ENCODE measurements at regions not wholly inside any gene's neighbourhood (a gene's known extent, or its start where the extent isn't known, plus 50 kb on each side); places are given as distances from the start of the nearest gene placed in this dataset.
A peak's percentile ranks its signal among the peaks of the same experiment; 100 is the strongest.
"Not testable (repeated sequence)": the region's sequence is repeated elsewhere in the genome, so short reads cannot be mapped to it uniquely, and the experiment has no call there.

DNA sequence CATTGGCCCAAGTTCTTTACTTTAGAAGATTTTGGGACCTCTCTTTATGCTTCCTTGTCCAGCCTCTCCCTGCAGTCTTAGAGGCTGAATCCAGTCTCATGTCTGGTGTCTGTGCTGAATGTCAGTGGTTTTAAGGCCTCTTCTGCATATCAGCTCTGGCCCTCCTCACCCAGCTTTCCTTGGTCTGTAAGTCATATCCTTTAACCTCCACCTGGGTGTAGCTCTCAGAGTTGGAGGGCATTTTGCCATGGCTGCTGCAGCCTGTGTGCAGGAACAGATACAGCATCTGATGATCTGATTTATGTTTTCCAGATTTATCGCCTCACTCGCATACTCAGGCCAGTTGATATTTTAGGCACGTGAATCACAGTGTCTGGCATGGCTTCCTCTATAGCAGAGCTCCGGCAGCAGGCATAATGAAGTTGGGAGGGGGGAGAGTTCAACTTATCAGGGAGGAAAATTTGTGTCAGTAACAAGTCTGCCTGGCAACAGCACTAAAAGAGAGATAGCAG lies 335.0 kb downstream of the PCNX1 start:
- FAIRE-seq: no peak

DNA sequence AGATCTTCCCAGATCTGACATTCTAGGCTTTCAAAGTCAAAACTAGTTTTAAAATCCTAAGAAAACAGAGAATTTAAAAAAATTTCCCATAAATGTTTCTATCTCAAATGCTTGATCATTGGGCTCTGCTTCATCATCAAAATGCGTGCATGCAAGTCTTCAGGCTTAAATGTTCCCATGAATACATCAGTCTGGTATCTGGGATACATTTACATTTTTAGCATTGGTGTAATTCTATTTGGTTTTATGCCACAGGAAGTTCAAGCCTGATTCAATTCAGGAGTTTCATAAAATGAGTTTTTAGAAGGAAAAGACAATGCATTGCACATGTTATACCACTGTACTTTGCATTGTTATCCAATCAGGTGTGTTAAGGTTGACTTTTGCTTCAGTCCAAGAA lies 336.4 kb downstream of the PCNX1 start:
- no peak for FAIRE-seq

DNA sequence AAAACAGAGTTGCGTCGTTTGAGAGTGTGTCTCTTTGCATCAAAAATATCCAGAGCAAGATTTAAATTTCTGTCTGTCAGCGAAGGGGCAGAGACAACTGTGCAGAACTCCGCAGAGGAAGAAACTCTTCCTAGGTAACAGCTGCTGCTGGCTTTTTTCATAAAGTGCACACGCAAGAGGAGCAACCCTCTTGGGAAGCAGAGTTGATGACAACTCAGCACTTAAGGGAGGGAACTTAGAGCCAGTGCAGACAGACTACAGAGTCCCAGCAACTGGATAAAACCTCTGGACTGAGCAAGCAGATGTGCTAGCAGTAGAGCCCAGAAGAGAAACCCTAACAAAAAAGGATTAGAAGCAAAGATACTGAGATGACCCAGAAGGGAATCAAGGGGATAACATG lies 337.1 kb downstream of the PCNX1 start:
- no peak for FAIRE-seq

DNA sequence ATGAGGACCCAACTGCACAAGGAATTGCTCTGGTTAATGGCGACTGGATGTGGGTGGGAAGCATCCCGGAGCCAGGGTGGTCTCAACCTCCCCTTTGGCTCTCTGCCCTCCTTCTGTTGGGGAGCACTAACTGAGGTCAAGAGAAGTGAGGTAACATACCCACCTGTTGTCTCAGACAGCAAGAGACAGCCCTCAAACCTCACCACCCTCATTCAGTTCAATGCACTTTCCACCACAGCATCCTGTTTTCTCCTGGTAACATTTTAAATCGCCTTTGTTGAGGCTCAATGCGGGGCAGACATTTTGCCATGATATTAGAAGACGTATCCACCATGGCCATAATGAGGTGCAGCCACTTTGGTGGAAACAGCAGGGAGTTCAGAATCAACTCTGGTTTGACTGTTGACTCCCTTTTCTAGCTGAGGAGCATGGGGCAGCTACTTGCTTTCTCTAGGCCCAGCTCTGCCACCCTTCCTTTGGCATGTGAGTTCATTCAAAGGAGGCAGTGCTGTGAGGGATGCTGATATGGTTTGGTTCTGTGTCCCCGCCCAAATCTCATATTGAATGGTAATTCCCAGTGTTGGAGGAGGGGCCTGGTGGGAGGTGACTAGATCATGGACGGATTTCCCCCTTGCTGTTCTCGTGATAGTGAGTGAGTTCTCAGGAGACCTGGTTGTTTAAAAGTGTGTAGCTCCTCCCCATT lies 338.6 kb downstream of the PCNX1 start:
- no peak for FAIRE-seq

DNA sequence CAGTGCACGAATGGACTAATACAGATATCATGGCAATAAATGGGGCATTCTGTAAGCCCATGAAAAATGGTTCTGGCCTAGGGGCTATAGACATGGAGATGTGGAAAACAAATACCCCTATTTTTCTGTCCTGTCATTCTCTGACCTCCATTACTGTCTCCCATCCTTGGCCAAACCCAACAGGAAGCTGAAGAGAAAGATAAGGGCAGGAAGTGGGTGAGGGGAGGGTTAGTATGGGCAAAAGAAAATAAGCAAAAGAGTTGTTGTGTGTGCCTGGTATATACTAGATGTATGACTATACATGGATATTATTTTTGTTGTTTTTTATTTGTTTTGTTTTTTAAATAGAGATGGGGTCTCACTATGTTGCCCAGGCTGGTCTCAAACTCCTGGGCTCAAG lies 339.3 kb downstream of the PCNX1 start:
- FAIRE-seq: no peak

DNA sequence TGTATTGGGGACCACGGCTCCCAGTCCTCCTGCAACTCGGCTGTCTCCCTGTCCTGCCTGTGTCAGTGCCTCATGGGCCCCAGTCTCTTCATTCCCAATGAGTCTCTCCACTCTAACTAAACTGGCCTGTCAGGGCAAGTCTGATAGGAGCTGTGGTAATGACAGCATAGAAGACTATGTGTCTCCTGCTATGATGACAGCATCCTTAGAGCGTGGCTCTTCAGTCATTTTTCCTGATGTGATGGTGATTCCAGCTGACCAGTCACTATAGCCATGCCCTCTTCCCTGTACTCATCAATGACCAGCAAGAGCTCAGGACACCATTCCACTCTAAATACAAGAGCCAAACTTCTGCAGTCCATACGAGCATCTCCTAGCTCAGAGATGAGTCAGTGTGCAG lies 339.8 kb downstream of the PCNX1 start:
- no peak for FAIRE-seq

DNA sequence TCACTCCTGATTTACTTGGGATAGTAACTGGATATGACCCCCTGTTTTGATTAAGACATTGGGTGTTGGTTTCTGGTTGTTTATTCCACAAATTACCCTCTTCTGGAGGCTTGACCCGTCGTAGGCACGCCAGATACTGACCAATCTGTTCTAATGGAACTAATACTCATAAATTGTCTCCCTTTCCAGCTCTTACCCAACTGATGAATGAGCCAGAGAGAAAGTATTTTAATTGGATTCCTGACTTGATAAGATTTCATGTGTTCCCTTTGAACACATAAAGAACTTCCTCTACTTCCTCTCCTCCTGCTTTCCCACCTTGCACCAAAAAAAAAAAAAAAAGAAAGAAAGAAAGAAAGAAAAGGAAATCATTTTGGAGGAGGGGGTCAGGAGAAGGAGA lies 340.9 kb downstream of the PCNX1 start:
- no peak for FAIRE-seq

DNA sequence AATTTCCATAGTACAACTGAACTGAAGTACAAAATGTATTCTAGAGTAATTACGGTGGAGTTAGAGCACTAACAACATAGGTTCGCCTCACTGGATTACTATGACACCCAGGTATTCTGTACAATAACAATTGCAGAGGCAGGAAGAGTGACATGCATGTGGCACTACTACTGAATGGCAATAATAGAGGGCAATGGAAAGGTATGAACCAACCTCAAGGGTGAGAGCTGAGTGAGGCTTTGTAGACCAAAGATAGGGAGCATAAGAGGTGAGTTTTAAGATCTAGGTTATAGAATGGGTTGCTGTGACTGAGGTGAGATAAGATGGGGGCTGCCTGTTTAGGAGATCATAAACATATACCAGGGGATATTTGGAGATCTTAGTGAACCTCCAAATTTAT lies 343.1 kb downstream of the PCNX1 start:
- no peak for FAIRE-seq

DNA sequence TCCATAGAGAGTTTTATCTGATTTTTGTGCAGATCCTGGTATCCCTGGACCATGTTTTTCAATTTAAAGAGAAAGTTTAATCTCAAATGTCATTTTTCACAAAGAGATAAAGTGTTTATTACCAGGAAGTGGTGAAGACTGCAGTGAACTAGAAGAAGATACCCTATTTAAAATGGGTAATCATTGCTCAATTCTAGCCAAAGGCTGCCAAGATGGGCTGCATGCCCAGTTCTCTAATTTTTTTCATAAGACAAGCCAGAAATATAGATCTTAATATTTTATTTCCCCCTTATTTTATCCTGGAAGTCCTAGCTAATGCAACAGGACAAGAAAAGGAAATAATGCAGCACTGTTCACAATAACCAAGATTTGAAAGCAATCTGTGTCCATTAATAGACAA lies 343.5 kb downstream of the PCNX1 start:
- no peak for FAIRE-seq

DNA sequence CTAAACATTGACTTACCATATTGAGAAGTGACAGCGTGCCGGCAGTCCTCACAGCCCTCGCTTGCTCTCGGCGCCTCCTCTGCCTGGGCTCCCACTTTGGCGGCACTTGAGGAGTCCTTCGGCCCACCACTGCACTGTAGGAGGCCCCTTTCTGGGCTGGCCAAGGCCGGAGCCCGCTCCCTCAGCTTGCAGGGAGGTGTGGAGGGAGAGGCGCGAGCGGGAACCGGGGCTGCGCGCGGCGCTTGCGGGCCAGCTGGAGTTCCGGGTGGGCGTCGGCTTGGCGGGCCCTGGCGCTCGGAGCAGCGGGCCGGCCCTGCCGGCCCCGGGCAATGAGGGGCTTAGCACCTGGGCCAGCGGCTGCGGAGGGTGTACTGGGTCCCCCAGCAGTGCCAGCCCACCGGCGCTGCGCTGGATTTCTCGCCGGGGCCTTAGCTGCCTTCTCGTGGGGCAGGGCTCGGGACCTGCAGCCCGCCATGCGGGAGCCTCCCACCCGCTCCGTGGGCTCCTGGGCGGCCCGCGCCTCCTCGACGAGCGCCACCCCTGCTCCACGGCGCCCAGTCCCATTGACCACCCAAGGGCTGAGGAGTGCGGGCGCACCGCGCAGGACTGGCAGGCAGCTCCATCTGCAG lies 346.9 kb downstream of the PCNX1 start:
- FAIRE-seq: not testable (repeated sequence)

DNA sequence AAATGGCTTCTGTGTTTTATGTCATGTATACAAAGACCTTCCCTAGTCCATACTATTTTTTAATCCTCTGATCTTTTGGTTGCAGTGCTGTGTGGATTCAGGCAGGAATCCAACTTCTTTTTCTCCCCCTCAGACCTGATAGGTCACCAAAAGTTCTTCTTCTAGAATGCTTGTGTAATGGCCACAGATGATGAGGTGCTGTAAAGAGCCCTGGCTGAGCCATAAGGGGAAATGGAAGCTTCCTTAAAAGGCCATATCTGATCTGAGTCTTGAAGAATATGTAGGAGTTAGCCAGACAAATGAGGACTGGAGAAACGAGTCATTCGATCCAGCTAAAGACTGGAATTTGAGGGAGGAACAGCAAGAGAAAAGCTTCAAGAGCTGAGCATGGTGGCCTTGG lies 353.9 kb downstream of the PCNX1 start:
- no peak for FAIRE-seq

DNA sequence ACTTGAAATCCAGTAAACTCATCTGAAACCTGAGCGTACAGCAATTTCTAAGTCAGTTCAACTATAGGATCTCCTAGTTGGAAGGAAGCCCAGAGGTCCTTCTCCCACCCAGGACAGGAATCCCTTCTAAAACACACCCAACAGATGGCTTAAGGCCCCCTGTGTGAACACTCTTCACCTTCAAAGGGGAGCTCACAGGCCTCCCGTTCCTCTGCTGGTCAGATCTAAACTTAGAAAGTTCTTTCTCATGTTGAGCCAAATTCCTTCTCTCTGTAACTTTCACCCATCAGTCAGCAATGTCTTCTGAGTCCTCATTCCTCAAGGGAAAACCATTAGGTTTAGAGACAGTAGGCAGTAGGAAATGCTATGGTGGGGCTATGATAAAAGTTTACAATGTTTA lies 355.2 kb downstream of the PCNX1 start:
- no peak for FAIRE-seq

DNA sequence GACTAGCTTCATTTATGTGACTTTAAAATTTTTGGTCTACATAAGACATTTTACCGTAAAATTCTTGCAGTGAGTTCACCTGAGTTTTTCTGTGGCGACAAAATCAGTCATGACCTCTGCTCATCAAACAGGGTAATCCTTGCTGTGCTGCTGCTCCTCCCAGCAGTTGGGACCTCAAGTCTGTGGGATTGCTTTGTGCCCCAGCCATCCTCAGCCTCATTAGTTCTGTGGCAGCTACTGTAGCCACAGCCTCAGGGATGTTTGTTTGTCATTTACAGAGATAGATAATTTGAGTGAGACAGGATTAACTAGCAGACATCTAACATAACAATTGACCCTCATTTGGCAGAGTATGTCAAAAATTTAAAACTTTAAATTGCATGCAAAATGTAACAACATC lies 357.0 kb downstream of the PCNX1 start:
- FAIRE-seq: no peak

DNA sequence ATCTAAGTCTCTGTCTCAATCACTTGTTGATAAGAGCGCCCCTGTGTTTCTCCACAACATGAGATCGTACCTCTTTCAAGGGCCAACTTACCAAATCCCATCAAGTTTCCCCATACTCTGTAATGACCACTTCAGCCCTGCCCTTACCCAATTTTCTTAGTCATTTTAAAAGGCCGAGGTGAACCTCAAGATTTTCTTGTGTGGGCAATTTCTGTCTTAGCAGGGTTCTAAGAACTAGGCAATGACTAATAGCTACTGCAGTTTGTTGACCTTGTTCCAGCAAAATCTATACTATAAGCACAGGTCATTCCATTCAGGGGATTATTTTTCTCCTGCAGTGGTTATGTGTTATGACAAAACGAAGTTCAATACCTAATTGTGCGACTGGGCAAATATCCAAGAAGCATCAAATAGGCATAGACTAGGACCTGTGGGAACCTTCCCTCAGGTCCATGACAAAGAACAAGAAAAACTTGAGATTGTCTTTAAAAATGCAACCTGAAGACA lies 359.8 kb downstream of the PCNX1 start:
- no peak for FAIRE-seq

DNA sequence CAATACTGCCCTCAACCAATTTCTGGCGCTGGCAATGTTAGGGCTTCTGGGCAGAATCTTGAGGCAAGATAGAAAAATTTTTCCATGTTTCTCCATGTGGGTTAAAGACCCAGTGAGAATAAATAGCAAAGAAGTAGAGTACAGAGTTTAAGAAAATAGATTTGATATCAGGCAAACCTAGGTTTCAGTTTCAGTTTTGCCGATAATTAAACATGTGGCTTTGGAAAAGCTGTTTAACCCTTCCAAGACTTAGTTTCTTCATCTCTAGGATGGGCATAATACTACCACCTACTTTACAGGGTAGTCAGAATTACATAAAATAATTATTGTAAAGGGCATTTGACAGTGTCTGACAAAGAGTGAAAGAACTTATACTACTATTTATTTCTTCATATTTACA lies 360.4 kb downstream of the PCNX1 start:
- no peak for FAIRE-seq

DNA sequence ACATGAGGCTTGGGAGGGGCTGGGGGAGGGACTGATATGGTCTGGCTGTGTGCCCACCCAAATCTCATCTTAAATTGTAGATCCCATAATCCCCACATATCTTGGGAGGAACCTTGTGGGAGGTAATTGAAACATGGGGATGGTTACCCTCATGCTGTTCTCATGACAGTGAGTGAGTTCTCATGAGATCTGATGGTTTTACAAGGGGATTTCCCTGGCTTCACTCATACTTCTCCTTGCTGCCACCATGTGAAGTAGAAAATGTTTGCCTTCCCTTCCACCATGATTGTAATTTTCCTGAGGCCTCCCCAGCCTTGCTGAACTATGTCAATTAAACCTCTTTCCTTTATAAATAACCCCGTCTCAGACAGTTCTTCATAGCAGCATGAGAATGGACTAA lies 362.9 kb downstream of the PCNX1 start:
- no peak for FAIRE-seq

DNA sequence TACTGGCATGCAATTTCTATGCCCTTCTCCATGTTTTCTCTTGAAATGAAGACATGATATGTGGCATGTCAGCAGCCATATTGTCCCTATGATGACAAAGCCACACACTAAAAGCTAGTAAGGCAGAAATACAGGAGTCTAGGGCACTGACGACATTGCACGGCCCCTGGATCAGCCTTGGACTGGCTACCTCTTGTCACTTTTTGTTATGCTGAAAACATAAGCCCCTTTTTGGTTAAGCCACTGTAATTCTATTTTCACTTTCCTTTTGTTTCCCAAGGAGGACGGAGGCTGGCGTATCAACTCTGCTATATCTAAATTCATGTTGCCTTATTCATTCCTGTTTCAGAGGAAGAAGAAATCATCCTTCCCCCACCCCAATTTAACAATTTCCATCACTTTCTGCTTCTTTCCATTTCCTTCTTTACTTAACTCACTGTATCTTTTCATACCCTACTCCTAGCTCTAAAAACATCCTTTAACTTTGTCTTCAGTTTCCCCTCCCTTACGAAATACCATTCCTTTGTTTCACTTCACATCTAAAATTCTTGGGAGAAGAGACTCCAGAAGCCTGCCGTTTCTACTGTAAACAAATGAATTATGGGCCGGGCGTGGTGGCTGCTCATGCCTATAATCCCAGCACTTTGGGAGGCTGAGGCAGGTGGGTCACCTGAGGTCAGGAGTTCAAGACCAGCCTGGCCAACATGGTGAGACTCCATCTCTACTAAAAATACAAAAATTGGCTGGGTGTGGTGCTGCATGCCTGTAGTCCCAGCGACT lies 364.1 kb downstream of the PCNX1 start:
- FAIRE-seq: no peak

DNA sequence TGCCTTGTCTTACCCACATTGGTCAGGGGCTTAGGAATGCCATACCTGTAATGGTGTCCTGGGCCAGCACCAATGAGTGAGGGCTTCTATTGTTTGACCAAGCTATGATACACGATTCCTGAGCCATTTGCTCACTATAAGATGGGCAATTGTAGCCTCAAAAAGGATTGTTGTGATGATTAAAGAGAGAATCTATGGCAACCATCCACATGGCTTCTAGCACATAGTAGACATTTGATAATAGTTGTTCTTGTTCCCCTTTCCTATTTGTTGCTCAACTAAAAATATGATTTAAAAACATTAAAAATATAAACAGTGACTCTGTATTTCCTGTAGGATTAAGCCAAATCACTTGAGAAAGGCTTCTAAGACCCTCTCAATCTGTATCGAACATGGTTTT lies 366.1 kb downstream of the PCNX1 start:
- FAIRE-seq: no peak

DNA sequence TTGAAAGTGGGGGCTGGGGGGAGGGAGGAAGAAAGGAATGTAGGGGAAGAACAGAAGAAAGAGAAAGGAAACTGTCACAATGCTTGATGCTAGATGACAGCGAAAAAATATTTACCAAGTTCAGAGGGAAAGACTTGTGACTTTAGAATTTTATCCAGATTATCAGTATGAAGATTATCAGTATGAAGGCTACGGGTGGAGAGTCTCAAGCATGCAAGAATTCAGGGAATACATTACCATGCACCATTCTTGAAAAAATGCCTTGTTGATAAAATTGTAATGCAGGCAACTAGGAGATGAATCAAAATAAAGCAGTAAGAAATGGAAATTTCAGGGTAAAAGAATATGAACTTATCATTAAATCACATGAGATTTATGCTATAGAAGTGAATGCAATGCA lies 376.8 kb downstream of the PCNX1 start:
- no peak for FAIRE-seq

DNA sequence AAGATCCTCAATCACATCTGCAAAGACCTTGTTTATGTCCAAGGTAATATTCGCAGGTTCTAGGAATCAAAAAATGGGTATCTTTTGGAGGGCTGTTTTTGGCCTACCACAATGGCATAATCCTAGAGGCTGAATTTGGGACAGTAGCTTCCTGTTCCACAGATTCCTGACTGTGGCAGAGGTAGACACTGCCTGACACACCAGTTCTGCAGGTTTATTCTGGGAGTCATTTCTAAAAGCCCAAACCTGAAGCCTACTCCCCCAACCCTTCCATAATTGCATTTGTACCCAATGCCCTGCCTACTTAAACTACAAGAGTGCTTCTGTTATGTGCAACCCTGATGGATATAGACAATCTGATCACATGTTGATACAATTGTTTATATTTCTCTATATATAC lies 378.9 kb downstream of the PCNX1 start:
- no peak for FAIRE-seq

DNA sequence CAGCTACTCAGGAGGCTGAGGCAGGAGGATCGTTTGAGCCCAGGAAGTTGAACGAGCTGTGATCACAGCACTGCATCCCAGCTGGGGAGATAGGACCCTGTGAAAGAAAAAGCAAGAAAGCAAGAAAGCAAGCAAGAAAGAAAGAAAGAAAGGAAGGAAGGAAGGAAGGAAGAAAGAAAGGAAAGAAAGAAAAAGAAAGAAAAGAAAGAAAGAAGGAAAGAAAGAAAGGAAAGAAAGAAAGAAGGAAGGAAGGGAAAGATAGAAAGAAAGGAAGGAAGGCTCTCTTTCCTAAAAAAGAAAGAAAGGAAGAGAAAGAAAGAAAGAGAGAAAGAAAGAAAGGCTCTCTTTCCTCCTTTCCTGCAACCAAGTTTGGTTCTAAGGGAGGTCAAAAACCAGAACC lies 380.3 kb downstream of the PCNX1 start:
- no peak for FAIRE-seq

DNA sequence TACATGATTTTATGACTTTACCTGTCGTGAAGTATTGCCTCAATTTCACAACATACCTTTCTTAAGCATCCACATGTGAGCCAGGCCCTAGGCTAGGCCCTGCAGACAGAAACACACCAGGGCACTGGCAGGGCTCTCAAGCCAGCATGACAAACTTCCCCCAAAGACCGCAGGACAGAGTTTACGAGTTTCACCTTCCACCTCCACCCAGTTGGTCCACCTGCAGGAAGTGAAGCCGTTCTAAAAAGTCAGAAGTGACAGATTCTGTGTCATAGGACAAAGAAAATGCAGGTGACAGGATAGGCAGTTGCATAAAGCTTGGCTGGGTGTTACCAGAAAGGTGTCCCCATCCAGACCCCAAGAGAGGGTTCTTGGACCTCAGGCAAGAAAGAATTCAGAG lies 382.3 kb downstream of the PCNX1 start:
- FAIRE-seq: no peak

DNA sequence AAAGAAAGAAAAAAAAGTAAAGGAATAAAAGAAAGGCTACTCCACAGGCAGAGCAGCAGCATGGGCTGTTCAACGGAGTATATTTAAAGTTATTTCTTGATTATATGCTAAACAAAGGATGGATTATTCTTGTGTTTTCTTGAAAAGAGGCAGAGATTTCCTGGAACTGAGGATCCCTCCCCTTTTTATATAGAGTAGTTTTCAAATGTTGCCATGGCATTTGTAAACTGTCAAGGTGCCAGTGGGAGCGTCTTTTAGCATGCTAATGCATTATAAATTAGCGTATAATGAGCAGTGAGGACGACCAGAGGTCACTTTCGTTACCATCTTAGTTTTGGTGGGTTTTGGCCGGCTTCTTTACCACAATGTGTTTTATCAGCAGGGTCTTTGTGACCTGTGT lies 383.0 kb downstream of the PCNX1 start:
- no peak for FAIRE-seq

DNA sequence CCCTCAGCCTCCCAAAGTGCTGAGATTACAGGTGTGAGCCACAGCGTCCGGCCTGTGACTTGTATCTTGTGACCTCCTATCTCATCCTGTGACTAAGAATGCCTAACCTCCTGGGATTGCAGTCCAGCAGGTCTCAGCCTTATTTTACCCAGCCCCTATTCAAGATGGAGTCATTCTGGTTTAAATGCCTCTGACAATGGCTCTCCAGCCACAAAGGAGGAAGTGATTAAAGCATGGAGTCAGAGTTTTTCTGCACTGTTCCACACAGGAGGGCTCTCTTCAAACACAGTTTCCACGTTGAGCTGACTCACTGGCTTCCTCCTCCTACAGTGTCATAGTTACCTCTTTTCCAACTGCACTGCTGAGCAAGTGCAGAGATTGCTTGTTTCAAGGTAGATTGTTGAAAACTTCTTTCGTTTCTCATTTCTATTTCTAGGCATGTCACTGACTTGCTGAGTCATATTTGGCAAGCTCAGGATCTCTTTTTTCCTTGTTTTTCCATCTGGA lies 383.8 kb downstream of the PCNX1 start:
- FAIRE-seq: peak; percentile 65

All from endometrium (tissue), 2 donors.